Left ventricle myocardium inferior (tissue), 1 donor: ENCODE measurements at regions not wholly inside any gene's neighbourhood (a gene's known extent, or its start where the extent isn't known, plus 50 kb on each side); places are given as distances from the start of the nearest gene placed in this dataset.
"Not testable (repeated sequence)": the region's sequence is repeated elsewhere in the genome, so short reads cannot be mapped to it uniquely, and the experiment has no call there.

ENCODE experiments used
- DNase-seq: peaks from one replicate; pipeline ENCODE4 v3.0.0-alpha.2; 2020
- H3K27ac ChIP-seq: fragments of 200-600 bp; replicated peaks from 2 replicates; pipeline ENCODE4 v1.8.0; 2021
- H3K27me3 ChIP-seq: fragments of 200-600 bp; 2 replicates; pipeline ENCODE4 v1.8.0; 2021; ENCODE audit warnings: low read depth
- H3K36me3 ChIP-seq: fragments of 200-600 bp; 2 replicates; pipeline ENCODE4 v1.8.0; 2021
- H3K4me1 ChIP-seq: fragments of 200-600 bp; 2 replicates; pipeline ENCODE4 v1.8.0; 2021
- H3K4me3 ChIP-seq: fragments of 200-600 bp; 2 replicates; pipeline ENCODE4 v1.8.0; 2021; ENCODE audit warnings: mild to moderate bottlenecking, moderate library complexity
- H3K9me3 ChIP-seq: fragments of 200-600 bp; replicated peaks from 2 replicates; pipeline ENCODE4 v1.8.0; 2021
- CTCF ChIP-seq: fragments of 200-600 bp; IDR thresholded peaks from 2 replicates; pipeline ENCODE4 v1.8.0; 2021; ENCODE audit warnings: antibody characterized with exemption, mild to moderate bottlenecking, borderline replicate concordance
- intact Hi-C: fragments of 100-400 bp; cut with micrococcal nuclease; formaldehyde crosslinking; loops from one replicate; pipeline ENCODE4 v1.11.0; 2022
- donor health status: DM: no; HTN: yes; CAD: no; lungs with severe emphysema.

GRCh38 chr3:104018541-104018940 lies 1348.2 kb upstream of the ALCAM start:
- Histone ChIP-seq H3K9me3 (peaks cover 68% of the 10 kb centered on the region), H3K27ac (no peak overlapping the region)
- TF ChIP-seq CTCF = no peak

GRCh38 chr3:104031598-104031997 lies 1335.1 kb upstream of the ALCAM start:
- no peak for DNase-seq
- Histone ChIP-seq H3K27me3 (no peaks in the 10 kb centered on the region), H3K4me3 (no peak overlapping the region), H3K9me3 (peaks cover 47% of the 10 kb centered on the region), H3K27ac (no peak overlapping the region), H3K36me3 (no peaks in the 10 kb centered on the region), H3K4me1 (no peaks in the 10 kb centered on the region)
- intact Hi-C loops = no loop called here
- no peak for TF ChIP-seq CTCF

More at GRCh38 chr3:104018541-104018940, 1348.2 kb upstream of the ALCAM start:
- intact Hi-C loops = no loop called here
- no peak for DNase-seq
- Histone ChIP-seq H3K4me1 (no peaks in the 10 kb centered on the region), H3K27me3 (no peaks in the 10 kb centered on the region), H3K36me3 (no peaks in the 10 kb centered on the region), H3K4me3 (no peak overlapping the region)

GRCh38 chr3:104032283-104032682 lies 1334.4 kb upstream of the ALCAM start:
- H3K4me3 ChIP-seq = no peak overlapping the region
- H3K27ac ChIP-seq = no peak overlapping the region
- H3K4me1 ChIP-seq = no peaks in the 10 kb centered on the region
- DNase-seq = no peak
- no peak for TF ChIP-seq CTCF
- no peaks in the 10 kb centered on the region for H3K36me3 ChIP-seq
- peaks cover 45% of the 10 kb centered on the region for H3K9me3 ChIP-seq
- H3K27me3 ChIP-seq = no peaks in the 10 kb centered on the region
- intact Hi-C loops = no loop called here

- TF ChIP-seq CTCF = no peak
- H3K27ac ChIP-seq = no peak overlapping the region
- no peak overlapping the region for H3K4me3 ChIP-seq
- no peaks in the 10 kb centered on the region for H3K36me3 ChIP-seq
- no peaks in the 10 kb centered on the region for H3K27me3 ChIP-seq
- H3K4me1 ChIP-seq = no peaks in the 10 kb centered on the region
- H3K9me3 ChIP-seq = peaks cover 22% of the 10 kb centered on the region
- intact Hi-C loops = no loop called here
- no peak for DNase-seq
Measured at GRCh38 chr3:104040896-104041295, 1325.8 kb upstream of the ALCAM start.

GRCh38 chr3:104043001-104043543 lies 1323.6 kb upstream of the ALCAM start:
- H3K27ac ChIP-seq, DNase-seq, H3K4me3 ChIP-seq, H3K36me3 ChIP-seq, H3K4me1 ChIP-seq, intact Hi-C loops, H3K27me3 ChIP-seq: not testable (repeated sequence)
- peaks cover 10% of the 10 kb centered on the region for H3K9me3 ChIP-seq

- no peak for TF ChIP-seq CTCF
- H3K4me3 ChIP-seq = no peak overlapping the region
Measured at GRCh38 chr3:104044002-104044401, 1322.7 kb upstream of the ALCAM start.

More at GRCh38 chr3:104044002-104044401, 1322.7 kb upstream of the ALCAM start:
- Histone ChIP-seq H3K4me1 (no peaks in the 10 kb centered on the region), H3K9me3 (peaks cover 3% of the 10 kb centered on the region), H3K27ac (no peak overlapping the region), H3K27me3 (no peaks in the 10 kb centered on the region), H3K36me3 (no peaks in the 10 kb centered on the region)
- intact Hi-C loops = no loop called here
- no peak for DNase-seq
